Smooth muscle cell (in vitro differentiated cells): ENCODE measurements at regions not wholly inside any gene's neighbourhood (a gene's known extent, or its start where the extent isn't known, plus 50 kb on each side); places are given as distances from the start of the nearest gene placed in this dataset.
"Not testable (repeated sequence)": the region's sequence is repeated elsewhere in the genome, so short reads cannot be mapped to it uniquely, and the experiment has no call there.

ENCODE experiments used
- DNase-seq: peaks from one replicate; lab custom pipeline; 2025; ENCODE audit not compliant: unreplicated experiment; lab: John Stamatoyannopoulos, UW
- H2AFZ ChIP-seq: fragments of 200-600 bp; sonication (generic); 2 replicates; pipeline ENCODE4 v1.6.0; 2016; ENCODE audit warnings: antibody characterized with exemption, low read depth, mild to moderate bottlenecking
- H3F3A ChIP-seq: fragments of 200-600 bp; sonication (generic); 2 replicates; pipeline ENCODE4 v1.6.0; 2017; ENCODE audit warnings: antibody characterized with exemption, low read depth
- H3K27ac ChIP-seq: fragments of 200-600 bp; sonication (generic); 2 replicates; pipeline ENCODE4 v1.5.1; 2016; ENCODE audit warnings: low read depth, mild to moderate bottlenecking
- H3K27me3 ChIP-seq: fragments of 200-600 bp; sonication (generic); 2 replicates; pipeline ENCODE4 v1.6.1; 2016; ENCODE audit warnings: low read depth, mild to moderate bottlenecking
- H3K36me3 ChIP-seq: fragments of 200-600 bp; sonication (generic); 2 replicates; pipeline ENCODE4 v1.5.1; 2016; ENCODE audit warnings: low read depth
- H3K4me1 ChIP-seq: fragments of 200-600 bp; sonication (generic); 2 replicates; pipeline ENCODE4 v1.5.1; 2016; ENCODE audit warnings: low read depth
- H3K4me2 ChIP-seq: fragments of 200-600 bp; sonication (generic); 2 replicates; pipeline ENCODE4 v1.6.0; 2016; ENCODE audit warnings: mild to moderate bottlenecking
- H3K4me3 ChIP-seq: fragments of 200-600 bp; sonication (generic); 2 replicates; pipeline ENCODE4 v1.5.1; 2016; ENCODE audit warnings: mild to moderate bottlenecking
- H3K79me2 ChIP-seq: fragments of 200-600 bp; sonication (generic); 2 replicates; pipeline ENCODE4 v1.6.0; 2016; ENCODE audit warnings: low read depth, mild to moderate bottlenecking
- H3K9ac ChIP-seq: fragments of 200-600 bp; sonication (generic); 2 replicates; pipeline ENCODE4 v1.6.0; 2016; ENCODE audit warnings: low read depth
- H3K9me3 ChIP-seq: fragments of 200-600 bp; sonication (generic); replicated peaks from 2 replicates; pipeline ENCODE4 v1.5.1; 2016; ENCODE audit warnings: low read depth
- H4K20me1 ChIP-seq: fragments of 200-600 bp; sonication (generic); 2 replicates; pipeline ENCODE4 v1.6.0; 2016; ENCODE audit warnings: low read depth
- CTCF ChIP-seq: fragments of 200-600 bp; sonication (generic); IDR thresholded peaks from 2 replicates; pipeline ENCODE4 v1.5.1; 2017; ENCODE audit warnings: borderline replicate concordance, mild to moderate bottlenecking, antibody characterized with exemption; ENCODE audit not compliant: insufficient read depth, poor library complexity, severe bottlenecking
- WGBS: methylation state at CpG from one replicate; pipeline ENCODE4 v1.1.7; 2016; ENCODE audit warnings: low lambda C conversion rate; 5-methylcytosine and 5-hydroxymethylcytosine counted together

- no peak overlapping the region for H2AFZ ChIP-seq
- no peak for DNase-seq
- no peak for TF ChIP-seq CTCF
- no peak overlapping the region for H3K4me2 ChIP-seq
- 95% methylated on average over 109 of the region's 109 CpGs for WGBS
- H3K36me3 ChIP-seq: no peaks in the 10 kb centered on the region
- H3K9me3 ChIP-seq: peaks cover 36% of the 10 kb centered on the region
- H3K4me1 ChIP-seq: no peaks in the 10 kb centered on the region
- H3K9ac ChIP-seq: no peak overlapping the region
- no peak overlapping the region for H3K4me3 ChIP-seq
- H3K27ac ChIP-seq: no peak overlapping the region
- no peaks in the 10 kb centered on the region for H4K20me1 ChIP-seq
- no peaks in the 10 kb centered on the region for H3F3A ChIP-seq
- H3K27me3 ChIP-seq: no peaks in the 10 kb centered on the region
- no peaks in the 10 kb centered on the region for H3K79me2 ChIP-seq
These were observed 177.0 kb downstream of the OR4M2 start for GRCh38 chr15:22257047-22258008.

GRCh38 chr15:22258009-22258397, 177.7 kb downstream of the OR4M2 start:
- no peak overlapping the region for H2AFZ ChIP-seq
- H3K36me3 ChIP-seq: no peaks in the 10 kb centered on the region
- no peak for DNase-seq
- no peak overlapping the region for H3K4me2 ChIP-seq
- no peaks in the 10 kb centered on the region for H3K27me3 ChIP-seq
- no peaks in the 10 kb centered on the region for H4K20me1 ChIP-seq
- H3K27ac ChIP-seq: no peak overlapping the region
- no peaks in the 10 kb centered on the region for H3K79me2 ChIP-seq
- no peaks in the 10 kb centered on the region for H3K4me1 ChIP-seq
- no peaks in the 10 kb centered on the region for H3F3A ChIP-seq
- H3K4me3 ChIP-seq: no peak overlapping the region
- H3K9me3 ChIP-seq: peaks cover 31% of the 10 kb centered on the region
- no peak for TF ChIP-seq CTCF
- no peak overlapping the region for H3K9ac ChIP-seq
- 97% methylated on average over 52 of the region's 75 CpGs for WGBS

GRCh38 chr15:22258398-22259150, 178.2 kb downstream of the OR4M2 start:
- WGBS: 92% methylated on average over 59 of the region's 59 CpGs
- no peak overlapping the region for H3K4me3 ChIP-seq
- no peak overlapping the region for H3K9ac ChIP-seq
- H3K9me3 ChIP-seq: peaks cover 27% of the 10 kb centered on the region
- no peaks in the 10 kb centered on the region for H3K27me3 ChIP-seq
- no peaks in the 10 kb centered on the region for H4K20me1 ChIP-seq
- no peaks in the 10 kb centered on the region for H3K79me2 ChIP-seq
- H3K4me1 ChIP-seq: no peaks in the 10 kb centered on the region
- no peak for DNase-seq
- TF ChIP-seq CTCF: no peak
- H3K4me2 ChIP-seq: no peak overlapping the region
- H3K36me3 ChIP-seq: no peaks in the 10 kb centered on the region
- H3F3A ChIP-seq: no peaks in the 10 kb centered on the region
- H3K27ac ChIP-seq: no peak overlapping the region
- H2AFZ ChIP-seq: no peak overlapping the region

GRCh38 chr15:22259151-22259750, 178.9 kb downstream of the OR4M2 start:
- H4K20me1 ChIP-seq, H3K4me1 ChIP-seq, H3K4me3 ChIP-seq, H3K27ac ChIP-seq, H3K9ac ChIP-seq, H3K27me3 ChIP-seq, H3K36me3 ChIP-seq, H3K79me2 ChIP-seq, H2AFZ ChIP-seq, H3K4me2 ChIP-seq, H3F3A ChIP-seq, DNase-seq: not testable (repeated sequence)
- 90% methylated on average over 37 of the region's 37 CpGs for WGBS
- H3K9me3 ChIP-seq: peaks cover 20% of the 10 kb centered on the region
